GM23338 (cell line): ENCODE measurements at regions not wholly inside any gene's neighbourhood (a gene's known extent, or its start where the extent isn't known, plus 50 kb on each side); places are given as distances from the start of the nearest gene placed in this dataset.

Experiments used
- CREB1 ChIP-seq: fragments of 250-450 bp; sonication (Bioruptor Pico); IDR thresholded peaks from 2 replicates; pipeline ENCODE4 v1.5.0; 2020; ENCODE audit warnings: low read depth, mild to moderate bottlenecking, moderate library complexity
- EZH2 ChIP-seq: fragments of 200-600 bp; sonication (generic); IDR thresholded peaks from one replicate; pipeline ENCODE4 v1.8.0; 2017; ENCODE audit warnings: antibody characterized with exemption, mild to moderate bottlenecking, low read depth; ENCODE audit not compliant: unreplicated experiment
- EZH2phosphoT487 ChIP-seq: fragments of 200-600 bp; sonication (generic); IDR thresholded peaks from one replicate; pipeline ENCODE4 v1.8.1; 2018; ENCODE audit warnings: antibody characterized with exemption; ENCODE audit not compliant: unreplicated experiment
- JUNB ChIP-seq: IDR thresholded peaks from one replicate; pipeline ENCODE4 v1.6.1; 2016; ENCODE audit warnings: antibody characterized with exemption; ENCODE audit not compliant: unreplicated experiment
- NANOG ChIP-seq: IDR thresholded peaks from 2 replicates; pipeline ENCODE4 v1.6.1; 2016; ENCODE audit warnings: antibody characterized with exemption, borderline replicate concordance
- POLR2AphosphoS5 ChIP-seq: IDR thresholded peaks from 2 replicates; pipeline ENCODE4 v1.6.1; 2016; ENCODE audit warnings: antibody characterized with exemption, low read depth
- ZNF114 ChIP-seq: fragments of 250-450 bp; sonication (Bioruptor Pico); IDR thresholded peaks from 2 replicates; pipeline ENCODE4 v1.5.0; 2020; ENCODE audit warnings: mild to moderate bottlenecking, moderate library complexity
- TF ChIP-seq, protein P1 (sequence below), 2 experiments: fragments of 200-600 bp in 1 of 2; sonication (generic) in 1 of 2; conservative IDR thresholded peaks; 2 replicates each; pipeline versions ENCODE4 v1.5.1 to v1.6.1; 2016 to 2017; ENCODE audit warnings: antibody characterized with exemption in 2 of 2, low read depth in 2 of 2, mild to moderate bottlenecking in 2 of 2, moderate library complexity in 1 of 2
- TF ChIP-seq, protein P2 (sequence below): IDR thresholded peaks from one replicate; pipeline ENCODE4 v1.6.1; 2018; ENCODE audit warnings: antibody characterized with exemption; ENCODE audit not compliant: unreplicated experiment
- TF ChIP-seq, protein P3 (sequence below): IDR thresholded peaks from 2 replicates; pipeline ENCODE4 v1.6.1; 2016; ENCODE audit warnings: antibody characterized with exemption
- TF ChIP-seq, protein P4 (sequence below): fragments of 250-450 bp; sonication (Bioruptor Pico); IDR thresholded peaks from 2 replicates; pipeline ENCODE4 v1.5.0; 2020; ENCODE audit warnings: mild to moderate bottlenecking, moderate library complexity

DNA sequence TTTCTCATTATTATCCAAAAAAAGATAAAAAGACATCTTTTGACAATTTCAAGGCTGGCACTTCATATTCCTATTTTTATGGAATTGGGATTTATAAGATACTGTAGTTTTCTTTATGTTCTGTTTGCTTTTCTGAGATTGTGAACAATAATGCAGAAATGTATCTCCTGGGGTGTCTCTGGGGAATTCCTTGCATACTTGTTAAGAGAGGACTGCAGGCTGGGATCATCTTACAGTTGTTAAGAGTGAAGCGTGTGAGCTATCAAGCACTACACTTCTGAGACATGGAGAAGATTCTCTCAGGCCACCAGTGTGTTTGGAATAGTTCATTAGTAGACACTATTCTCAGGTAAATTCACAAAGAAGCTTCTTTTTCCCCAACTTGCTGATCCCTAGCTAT, 963.3 kb upstream of the GJE1 start:
- TF ChIP-seq, protein P1, sequence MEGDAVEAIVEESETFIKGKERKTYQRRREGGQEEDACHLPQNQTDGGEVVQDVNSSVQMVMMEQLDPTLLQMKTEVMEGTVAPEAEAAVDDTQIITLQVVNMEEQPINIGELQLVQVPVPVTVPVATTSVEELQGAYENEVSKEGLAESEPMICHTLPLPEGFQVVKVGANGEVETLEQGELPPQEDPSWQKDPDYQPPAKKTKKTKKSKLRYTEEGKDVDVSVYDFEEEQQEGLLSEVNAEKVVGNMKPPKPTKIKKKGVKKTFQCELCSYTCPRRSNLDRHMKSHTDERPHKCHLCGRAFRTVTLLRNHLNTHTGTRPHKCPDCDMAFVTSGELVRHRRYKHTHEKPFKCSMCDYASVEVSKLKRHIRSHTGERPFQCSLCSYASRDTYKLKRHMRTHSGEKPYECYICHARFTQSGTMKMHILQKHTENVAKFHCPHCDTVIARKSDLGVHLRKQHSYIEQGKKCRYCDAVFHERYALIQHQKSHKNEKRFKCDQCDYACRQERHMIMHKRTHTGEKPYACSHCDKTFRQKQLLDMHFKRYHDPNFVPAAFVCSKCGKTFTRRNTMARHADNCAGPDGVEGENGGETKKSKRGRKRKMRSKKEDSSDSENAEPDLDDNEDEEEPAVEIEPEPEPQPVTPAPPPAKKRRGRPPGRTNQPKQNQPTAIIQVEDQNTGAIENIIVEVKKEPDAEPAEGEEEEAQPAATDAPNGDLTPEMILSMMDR (conservative IDR thresholded peaks at IDR 0.05; ENCODE audit: low read depth in 2 of 2) = no peak
- no peak for TF ChIP-seq EZH2
- no peak for TF ChIP-seq POLR2AphosphoS5
- no peak for TF ChIP-seq CREB1 (CRISPR knock-in tag)
- TF ChIP-seq, protein P2, sequence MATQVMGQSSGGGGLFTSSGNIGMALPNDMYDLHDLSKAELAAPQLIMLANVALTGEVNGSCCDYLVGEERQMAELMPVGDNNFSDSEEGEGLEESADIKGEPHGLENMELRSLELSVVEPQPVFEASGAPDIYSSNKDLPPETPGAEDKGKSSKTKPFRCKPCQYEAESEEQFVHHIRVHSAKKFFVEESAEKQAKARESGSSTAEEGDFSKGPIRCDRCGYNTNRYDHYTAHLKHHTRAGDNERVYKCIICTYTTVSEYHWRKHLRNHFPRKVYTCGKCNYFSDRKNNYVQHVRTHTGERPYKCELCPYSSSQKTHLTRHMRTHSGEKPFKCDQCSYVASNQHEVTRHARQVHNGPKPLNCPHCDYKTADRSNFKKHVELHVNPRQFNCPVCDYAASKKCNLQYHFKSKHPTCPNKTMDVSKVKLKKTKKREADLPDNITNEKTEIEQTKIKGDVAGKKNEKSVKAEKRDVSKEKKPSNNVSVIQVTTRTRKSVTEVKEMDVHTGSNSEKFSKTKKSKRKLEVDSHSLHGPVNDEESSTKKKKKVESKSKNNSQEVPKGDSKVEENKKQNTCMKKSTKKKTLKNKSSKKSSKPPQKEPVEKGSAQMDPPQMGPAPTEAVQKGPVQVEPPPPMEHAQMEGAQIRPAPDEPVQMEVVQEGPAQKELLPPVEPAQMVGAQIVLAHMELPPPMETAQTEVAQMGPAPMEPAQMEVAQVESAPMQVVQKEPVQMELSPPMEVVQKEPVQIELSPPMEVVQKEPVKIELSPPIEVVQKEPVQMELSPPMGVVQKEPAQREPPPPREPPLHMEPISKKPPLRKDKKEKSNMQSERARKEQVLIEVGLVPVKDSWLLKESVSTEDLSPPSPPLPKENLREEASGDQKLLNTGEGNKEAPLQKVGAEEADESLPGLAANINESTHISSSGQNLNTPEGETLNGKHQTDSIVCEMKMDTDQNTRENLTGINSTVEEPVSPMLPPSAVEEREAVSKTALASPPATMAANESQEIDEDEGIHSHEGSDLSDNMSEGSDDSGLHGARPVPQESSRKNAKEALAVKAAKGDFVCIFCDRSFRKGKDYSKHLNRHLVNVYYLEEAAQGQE = no peak
- TF ChIP-seq EZH2phosphoT487 = no peak
- no peak; the same call in 1 of the 2 replicates for TF ChIP-seq NANOG
- TF ChIP-seq, protein P3, sequence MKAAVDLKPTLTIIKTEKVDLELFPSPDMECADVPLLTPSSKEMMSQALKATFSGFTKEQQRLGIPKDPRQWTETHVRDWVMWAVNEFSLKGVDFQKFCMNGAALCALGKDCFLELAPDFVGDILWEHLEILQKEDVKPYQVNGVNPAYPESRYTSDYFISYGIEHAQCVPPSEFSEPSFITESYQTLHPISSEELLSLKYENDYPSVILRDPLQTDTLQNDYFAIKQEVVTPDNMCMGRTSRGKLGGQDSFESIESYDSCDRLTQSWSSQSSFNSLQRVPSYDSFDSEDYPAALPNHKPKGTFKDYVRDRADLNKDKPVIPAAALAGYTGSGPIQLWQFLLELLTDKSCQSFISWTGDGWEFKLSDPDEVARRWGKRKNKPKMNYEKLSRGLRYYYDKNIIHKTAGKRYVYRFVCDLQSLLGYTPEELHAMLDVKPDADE = no peak
- TF ChIP-seq, protein P4, sequence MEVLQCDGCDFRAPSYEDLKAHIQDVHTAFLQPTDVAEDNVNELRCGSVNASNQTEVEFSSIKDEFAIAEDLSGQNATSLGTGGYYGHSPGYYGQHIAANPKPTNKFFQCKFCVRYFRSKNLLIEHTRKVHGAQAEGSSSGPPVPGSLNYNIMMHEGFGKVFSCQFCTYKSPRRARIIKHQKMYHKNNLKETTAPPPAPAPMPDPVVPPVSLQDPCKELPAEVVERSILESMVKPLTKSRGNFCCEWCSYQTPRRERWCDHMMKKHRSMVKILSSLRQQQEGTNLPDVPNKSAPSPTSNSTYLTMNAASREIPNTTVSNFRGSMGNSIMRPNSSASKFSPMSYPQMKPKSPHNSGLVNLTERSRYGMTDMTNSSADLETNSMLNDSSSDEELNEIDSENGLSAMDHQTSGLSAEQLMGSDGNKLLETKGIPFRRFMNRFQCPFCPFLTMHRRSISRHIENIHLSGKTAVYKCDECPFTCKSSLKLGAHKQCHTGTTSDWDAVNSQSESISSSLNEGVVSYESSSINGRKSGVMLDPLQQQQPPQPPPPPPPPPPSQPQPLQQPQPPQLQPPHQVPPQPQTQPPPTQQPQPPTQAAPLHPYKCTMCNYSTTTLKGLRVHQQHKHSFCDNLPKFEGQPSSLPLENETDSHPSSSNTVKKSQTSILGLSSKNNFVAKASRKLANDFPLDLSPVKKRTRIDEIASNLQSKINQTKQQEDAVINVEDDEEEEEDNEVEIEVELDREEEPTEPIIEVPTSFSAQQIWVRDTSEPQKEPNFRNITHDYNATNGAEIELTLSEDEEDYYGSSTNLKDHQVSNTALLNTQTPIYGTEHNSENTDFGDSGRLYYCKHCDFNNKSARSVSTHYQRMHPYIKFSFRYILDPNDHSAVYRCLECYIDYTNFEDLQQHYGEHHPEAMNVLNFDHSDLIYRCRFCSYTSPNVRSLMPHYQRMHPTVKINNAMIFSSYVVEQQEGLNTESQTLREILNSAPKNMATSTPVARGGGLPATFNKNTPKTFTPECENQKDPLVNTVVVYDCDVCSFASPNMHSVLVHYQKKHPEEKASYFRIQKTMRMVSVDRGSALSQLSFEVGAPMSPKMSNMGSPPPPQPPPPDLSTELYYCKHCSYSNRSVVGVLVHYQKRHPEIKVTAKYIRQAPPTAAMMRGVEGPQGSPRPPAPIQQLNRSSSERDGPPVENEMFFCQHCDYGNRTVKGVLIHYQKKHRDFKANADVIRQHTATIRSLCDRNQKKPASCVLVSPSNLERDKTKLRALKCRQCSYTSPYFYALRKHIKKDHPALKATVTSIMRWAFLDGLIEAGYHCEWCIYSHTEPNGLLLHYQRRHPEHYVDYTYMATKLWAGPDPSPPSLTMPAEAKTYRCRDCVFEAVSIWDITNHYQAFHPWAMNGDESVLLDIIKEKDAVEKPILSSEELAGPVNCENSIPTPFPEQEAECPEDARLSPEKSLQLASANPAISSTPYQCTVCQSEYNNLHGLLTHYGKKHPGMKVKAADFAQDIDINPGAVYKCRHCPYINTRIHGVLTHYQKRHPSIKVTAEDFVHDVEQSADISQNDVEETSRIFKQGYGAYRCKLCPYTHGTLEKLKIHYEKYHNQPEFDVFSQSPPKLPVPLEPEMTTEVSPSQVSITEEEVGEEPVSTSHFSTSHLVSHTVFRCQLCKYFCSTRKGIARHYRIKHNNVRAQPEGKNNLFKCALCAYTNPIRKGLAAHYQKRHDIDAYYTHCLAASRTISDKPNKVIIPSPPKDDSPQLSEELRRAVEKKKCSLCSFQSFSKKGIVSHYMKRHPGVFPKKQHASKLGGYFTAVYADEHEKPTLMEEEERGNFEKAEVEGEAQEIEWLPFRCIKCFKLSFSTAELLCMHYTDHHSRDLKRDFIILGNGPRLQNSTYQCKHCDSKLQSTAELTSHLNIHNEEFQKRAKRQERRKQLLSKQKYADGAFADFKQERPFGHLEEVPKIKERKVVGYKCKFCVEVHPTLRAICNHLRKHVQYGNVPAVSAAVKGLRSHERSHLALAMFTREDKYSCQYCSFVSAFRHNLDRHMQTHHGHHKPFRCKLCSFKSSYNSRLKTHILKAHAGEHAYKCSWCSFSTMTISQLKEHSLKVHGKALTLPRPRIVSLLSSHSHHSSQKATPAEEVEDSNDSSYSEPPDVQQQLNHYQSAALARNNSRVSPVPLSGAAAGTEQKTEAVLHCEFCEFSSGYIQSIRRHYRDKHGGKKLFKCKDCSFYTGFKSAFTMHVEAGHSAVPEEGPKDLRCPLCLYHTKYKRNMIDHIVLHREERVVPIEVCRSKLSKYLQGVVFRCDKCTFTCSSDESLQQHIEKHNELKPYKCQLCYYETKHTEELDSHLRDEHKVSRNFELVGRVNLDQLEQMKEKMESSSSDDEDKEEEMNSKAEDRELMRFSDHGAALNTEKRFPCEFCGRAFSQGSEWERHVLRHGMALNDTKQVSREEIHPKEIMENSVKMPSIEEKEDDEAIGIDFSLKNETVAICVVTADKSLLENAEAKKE (CRISPR knock-in tag) = no peak
- TF ChIP-seq JUNB = no peak
- TF ChIP-seq ZNF114 = no peak
